HG02970 (cell line): ENCODE measurements at regions not wholly inside any gene's neighbourhood (a gene's known extent, or its start where the extent isn't known, plus 50 kb on each side); places are given as distances from the start of the nearest gene placed in this dataset.

Experiments
- ATAC-seq: cut with Tn5 transposase; IDR thresholded peaks from one replicate; pipeline ENCODE4 v1.9.1; 2021; ENCODE audit warnings: mild to moderate bottlenecking, moderate library complexity, moderate number of reproducible peaks; ENCODE audit not compliant: unreplicated experiment, low FRiP score

DNA sequence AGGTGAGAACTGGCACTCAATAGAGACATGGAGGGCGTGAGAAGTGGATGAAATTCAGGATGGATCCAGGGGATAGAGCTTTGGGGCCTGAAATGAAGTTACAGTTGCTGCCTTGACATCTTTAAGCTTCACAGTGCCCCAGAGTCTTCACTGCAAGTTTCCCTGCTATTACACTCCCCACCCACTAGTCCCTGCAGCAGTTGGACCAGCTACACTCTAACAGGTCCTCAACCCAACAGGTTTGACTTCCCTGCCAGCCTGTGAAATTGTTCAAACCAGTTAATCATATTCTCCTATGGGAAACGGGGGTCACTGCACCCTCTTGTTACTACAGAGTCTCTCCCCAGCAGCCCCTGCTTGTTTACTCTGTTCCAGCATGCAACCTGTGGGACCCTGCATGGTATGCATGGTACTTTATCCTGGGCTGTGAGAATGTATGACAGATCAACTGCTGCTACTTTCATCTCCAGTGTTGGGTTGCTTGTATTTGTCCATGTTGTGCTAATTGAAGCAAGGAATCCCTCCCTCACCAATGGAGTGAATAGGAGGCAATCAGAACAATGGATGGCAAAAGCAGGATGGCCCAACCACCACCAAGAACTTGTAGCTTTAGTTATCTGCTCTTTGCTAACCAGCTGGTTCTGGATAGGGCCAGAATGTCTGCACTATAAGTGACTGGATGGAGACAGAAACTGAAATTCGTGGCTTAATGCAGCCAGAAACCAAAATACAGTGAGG, 314.2 kb downstream of the OLFM4 start:
- ATAC-seq, result no peak

DNA sequence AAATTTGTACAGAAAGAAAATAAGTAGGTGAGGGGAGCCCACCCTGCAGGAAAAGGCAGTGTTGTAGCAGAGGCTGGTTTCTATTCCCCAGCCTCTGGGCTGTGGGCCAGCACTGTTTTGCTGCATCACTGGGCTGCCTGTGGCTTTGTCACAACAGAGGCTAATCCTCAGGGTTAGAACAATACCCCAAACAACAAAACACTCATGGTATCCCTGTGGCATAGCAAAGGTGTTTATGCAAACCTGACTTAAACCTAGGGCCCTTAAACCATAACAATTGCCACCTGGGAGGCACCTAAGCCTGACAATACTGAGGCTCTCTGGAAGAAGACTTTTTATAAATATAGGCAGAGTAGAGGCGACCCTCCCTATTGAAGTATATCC, 314.7 kb downstream of the OLFM4 start:
- no peak for ATAC-seq

DNA sequence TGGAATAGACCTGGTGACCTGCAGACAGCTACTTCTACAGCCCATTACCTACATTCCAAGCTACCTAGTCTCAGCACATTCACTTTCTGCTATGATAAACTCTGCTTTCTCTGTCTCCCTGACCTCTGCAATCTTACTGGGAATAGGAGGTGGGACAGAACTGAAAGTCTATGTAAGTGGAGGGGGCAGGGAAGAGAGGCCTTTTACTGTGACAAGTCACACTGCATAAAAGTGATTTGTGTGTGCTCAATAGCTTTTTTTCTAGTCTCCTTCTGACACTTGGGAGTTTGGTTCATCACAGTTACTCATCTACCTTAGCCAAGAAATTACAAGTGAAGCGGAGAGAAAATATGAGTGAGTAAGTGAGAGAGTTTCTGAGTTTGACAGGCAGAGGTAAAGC, 322.4 kb downstream of the OLFM4 start:
- no peak for ATAC-seq

DNA sequence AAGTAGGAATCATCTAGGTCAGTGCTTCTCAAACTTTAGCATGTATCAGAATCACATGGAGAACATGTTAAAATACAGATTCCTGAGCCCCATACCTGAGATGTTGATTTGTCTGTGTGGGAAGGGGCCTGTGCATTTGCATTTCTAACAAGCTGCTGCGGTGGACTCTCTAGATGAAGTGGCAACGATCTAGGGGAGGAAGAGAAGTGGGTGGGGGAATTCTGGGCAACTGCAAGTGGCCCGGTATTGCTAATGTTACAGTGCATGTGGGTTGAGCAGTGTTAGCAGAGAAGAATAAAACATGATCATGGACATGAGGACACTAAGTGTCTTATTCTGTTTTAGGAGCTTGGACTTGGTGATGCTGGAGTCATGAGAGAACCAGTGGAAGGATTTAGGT, 329.0 kb downstream of the OLFM4 start:
- no peak for ATAC-seq

DNA sequence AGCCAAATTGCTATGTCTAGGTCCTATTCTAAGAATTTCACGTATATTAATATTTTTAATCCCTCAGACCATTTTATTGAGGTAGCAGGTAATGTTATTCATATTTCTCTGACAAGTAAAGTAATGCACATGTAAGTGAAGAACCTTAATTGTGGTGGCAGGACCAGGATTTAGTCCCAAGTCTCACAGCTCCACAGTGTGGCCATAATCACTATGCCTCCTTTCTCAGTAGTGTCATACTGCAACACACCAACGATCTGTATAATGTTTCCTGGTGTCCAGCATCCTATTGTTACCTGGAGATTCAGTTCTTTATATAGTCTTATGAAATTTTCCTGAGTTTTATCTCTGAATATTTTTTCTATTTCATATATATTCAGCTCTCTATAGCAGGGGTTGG, 340.3 kb downstream of the OLFM4 start:
- ATAC-seq, result no peak

DNA sequence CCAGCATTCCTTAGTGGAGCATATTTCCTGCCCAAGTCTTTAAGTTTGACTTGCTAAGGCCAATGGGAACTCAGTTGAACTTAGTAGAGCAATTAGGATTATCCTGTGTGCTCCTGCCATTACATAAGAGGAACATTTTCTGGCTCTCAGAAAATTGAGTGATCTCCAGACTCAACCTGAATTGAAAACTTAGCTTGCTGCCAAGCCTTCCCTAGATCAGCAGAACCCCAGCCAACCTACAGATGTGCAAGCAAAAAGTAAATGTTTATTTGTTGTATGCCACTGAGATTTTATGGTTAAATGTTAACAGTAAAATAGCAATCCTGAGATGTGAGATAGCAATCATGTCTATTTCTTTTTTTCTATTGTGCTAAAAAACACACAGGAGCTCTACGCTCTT, 350.9 kb downstream of the OLFM4 start:
- ATAC-seq, result no peak

DNA sequence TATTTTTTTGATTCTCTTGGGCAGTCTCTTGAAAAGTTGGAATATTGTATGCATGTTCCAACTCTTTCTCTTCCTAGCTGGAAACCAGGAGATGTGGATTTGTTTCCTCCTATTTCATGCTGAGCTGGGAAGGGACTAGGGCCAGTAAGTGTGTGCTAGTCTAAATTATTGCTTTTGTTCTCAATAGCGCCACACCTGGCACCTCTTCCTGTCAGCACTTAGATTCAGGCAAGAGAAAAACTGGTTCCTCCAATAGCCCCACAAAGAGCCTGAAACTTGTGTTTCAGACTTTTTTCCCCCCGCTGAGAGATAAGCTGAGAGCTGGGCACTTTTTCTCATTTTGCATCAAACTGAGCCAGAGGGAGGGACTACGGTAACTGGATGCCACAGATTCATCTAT, 353.4 kb downstream of the OLFM4 start:
- no peak for ATAC-seq

DNA sequence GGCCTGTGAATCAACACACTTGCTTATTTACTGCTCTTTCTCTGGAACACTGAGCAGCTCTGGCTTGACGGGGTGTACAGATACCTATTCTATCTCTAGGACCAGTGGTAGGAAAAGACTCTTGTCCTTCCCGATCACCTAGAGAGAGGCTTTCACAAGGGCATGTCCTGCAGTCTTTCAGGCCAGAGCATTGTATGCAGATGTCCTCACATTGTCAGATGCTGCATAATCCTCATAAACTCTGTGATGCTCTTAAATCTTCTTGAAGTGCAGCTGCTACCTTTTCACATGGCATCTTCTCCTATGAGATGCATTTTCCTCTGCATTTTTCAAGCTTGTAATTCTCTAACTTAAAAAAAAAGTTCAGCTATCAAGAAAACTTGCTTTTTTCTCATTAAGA, 369.4 kb downstream of the OLFM4 start:
- no peak for ATAC-seq

DNA sequence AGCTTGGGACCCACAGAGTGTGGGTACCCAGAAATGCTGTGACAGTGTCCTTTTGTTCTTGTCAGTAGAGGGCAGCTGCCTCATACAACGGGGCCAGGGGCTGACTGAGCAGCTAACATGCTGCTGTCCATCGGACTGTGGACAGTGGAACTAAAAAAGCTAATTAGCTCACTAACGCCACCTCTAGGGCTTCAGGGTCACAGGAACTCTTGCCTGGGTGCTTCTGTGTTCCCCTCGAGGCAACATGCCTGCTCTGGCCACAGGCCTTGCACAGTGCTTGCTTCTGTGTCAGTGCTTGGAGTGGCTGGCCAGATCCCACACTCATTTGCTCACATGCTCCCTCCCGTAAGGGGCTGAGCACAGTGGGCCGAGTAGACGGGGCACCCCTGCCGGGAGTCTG, 377.0 kb downstream of the OLFM4 start:
- ATAC-seq, result no peak

DNA sequence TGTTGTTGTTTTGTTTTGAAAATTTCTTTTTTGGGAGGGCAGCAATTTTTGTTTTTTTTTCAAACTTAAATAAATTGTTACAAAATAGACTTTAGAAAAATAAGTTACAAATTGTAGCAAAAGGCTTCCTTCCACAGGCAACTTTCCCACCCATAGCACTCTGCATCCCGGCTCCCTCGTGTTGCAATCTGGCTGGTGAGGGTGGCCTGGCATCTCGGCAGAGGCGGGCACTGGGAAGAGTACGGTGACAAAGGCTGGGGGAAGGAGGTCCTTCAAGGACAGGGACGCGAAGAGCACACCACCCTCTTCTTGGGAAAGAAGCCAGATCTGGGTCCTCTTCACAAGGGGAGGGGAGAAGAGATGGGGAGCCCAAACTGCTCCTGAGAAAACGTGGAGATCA, 379.7 kb downstream of the OLFM4 start:
- no peak for ATAC-seq

DNA sequence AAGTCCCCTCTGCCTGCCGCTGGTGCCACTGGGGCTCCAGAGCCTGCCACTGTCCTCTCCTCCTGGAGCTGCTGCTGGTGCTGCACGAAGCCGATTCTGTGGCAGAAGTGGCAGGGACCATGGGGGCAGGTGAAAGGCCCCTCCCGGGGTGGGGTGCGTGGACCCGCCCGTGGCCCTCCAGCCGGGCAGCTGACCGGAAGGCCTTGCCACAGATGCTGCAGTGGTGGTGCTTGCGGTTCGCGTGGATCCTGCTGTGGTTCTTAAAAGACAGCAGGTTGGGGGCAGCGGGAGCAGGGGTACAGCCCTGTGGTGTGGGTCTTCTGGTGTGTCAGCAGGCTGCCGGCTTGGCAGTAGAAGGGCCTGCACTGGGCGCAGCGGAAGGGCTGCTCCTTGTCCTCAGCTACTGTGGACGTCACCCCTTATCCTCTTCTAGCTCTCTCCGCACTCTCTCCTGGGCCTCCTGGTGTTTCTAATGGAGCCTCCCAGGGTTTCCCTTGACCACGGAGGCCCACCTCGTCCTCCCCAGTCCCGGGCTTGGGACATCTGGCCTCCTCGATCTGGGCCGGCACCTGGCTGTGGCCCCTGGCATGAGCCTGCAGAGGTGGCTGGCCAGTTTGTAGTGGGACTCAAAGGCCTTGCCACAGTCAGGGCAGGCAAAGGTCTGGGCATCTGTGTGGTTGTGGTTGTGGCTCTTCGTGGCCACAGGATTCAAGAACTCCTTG, 380.4 kb downstream of the OLFM4 start:
- ATAC-seq, result no peak

DNA sequence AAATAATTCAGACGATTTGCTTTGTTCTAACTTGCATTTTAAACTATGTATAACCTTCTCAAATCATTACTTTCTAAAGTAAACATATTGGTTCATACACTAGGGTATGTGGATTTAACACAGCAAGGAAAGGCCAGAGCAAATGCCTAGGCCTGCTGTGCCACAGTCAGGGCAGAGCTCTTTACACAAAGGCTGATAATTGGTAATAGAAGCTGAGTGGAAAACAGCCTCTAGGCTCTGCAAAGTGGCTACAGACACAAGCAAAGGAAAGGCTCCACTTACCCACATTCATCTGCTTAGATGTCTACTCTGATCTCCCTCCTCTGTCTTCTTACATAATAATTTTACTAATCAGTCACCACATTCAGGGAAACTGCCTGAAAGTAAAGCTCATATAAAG, 382.9 kb downstream of the OLFM4 start:
- no peak for ATAC-seq

DNA sequence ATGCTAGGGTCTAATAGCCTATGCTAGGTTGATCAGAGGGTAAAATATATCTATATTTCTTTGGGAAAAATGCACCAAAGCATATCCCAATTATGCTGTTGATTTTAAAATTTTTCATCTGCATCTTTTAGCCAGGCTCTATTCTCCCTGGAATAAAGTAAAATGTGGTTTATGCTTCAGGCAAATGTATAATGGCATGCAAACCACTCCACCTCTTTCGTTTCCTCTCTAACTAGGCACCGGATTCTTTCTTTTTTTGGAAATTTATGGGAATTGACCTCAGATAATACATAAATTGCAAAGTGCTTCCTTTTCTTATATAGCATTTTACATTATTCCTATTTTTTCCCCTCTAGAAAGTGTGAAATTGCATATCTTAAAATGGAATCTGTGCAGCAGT, 386.5 kb downstream of the OLFM4 start:
- ATAC-seq, result no peak

DNA sequence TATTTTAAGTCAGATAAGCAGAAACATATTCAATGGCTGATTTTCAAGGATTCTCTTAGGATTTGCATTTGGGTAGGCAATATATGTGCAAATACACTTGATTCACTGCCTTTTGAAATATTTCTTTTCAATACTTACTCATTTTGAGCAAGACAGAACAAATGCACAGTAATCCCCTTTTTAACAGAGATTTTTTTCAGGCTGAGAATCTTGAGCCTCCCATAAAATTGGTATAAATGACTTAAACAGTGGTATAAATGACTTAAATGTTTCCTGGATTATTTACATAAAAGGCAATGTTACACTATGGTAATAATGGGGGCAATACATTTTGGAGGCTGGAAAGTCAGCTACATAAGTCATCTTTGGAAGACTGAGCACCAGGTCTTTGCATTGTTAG, 389.0 kb downstream of the OLFM4 start:
- ATAC-seq, result no peak

DNA sequence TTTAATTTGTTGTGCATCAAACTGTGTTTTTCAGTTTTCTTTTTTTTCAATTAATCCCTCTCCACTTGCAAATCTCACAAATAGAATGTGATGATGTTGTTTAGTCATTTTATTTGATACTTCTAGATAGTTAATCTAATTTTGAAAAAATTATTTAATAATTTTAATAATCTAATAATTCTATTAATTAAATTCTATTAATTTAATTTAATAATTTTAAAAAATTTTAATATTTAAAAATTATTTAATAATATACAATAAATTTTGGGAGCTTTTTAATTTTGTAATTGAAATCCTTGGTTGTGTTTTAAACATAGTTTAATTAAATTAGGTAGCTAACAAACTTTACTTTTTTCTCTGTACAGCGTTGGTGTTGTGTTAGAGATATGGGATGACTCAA, 393.8 kb downstream of the OLFM4 start:
- no peak for ATAC-seq

DNA sequence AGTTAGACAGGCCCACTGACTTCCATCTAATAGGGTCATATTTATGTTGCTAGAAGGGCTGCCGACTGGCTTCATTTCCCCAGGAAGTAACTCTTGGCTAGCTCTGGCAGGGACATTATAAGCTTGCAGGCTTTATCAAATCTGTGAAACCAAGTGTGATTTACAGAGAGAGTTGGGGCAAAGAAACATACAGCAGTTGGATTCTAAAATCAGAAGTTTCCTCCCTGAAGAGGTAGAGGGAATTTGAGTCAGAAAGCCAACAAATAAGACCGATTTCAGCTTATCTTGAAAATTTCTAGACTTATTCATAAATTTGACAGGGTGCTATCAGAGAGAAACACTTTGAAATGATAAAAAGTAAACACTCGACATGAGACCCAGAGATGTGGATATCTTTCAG, 407.8 kb downstream of the OLFM4 start:
- ATAC-seq, result no peak

DNA sequence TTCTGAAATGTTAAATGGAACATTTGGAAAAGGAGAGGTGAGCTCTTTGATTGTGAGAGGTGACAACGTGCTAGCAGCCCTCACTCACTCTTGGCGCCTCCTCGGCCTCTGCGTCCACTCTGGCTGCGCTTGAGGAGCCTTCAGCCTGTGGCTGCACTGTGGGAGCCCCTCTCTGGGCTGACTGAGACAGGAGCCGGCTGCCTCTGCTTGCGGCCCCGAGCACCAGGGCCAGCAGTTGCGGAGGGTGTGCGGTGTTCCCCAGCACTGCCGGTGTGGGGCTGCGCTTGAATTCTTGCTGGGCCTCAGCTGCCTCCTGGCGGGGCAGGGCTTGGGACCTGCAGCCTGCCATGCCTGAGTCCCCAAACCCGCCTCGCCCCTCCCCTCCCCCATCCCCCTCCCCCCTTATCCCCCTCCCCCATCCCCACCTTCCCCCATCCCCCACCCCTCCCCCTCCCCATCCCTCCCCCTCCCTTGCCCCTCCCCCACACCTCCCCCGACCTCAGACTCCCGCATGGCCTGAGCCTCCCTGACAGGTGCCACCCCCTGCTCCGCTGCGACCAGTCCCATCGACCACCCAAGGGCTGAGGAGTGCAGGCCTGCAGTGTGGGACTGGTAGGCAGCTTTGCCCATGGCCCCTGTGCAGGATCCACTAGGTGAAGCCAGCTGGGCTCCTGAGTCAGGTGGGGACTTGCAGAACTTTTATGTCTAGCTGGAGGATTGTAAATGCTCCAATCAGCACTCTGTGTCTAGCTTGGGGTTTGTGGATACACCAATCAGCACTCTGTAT, 411.0 kb downstream of the OLFM4 start:
- no peak for ATAC-seq

DNA sequence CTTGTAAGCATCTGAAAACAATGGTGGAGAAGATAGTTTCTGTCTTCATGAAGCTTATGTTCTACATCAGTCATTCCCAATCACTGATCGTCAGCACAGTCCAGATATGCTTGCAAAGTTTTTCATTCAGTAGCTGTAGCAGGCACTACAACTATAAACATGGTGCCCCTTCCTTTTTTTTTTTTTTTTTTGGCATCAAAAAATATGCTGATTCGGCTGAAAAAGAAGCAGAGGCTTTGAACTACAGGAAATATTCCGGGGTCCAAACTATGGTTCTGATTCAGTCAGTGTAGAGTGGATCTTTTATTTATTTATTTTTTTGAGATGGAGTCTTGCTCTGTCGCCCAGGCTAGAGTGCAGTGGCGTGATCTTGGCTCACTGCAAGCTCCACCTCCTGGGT, 414.4 kb downstream of the OLFM4 start:
- ATAC-seq, result no peak

DNA sequence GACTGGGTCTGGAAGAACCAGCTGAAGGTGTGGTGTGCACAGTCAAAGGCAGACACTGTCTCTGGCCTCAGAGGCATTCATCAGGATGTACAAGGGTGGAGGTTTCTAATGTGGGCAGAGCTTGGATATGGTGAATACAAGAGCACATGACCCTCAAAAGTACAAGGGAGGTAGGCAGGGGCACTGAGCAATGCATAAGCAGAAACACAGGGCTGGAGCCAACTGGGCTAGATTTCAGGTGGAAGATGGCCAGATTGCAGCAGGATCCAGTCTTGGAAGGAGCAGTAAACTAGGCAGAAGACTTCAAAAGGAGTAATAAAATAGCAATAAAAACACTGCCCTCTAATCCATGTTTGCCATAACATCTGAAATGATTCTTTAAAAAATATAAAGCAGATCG, 417.1 kb downstream of the OLFM4 start:
- no peak for ATAC-seq

DNA sequence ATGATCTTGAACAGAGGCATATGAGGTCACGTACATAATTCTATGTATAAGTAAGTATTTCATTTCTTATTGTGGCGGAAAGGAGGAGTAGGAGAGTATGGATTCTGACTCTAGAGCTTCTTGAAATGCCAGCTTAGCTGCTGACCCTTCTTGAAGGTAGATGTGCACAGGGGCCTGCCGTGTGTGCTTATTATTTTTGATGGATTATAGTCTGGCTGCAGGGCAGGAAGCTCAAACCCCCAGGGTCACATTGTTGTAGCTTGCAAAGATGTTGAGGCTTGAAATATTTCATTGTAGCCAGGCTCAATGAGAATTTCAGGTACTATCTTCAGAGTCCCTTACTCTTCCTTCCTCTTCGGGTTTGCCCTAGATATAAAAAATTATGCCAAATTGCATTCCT, 418.8 kb downstream of the OLFM4 start:
- ATAC-seq, result no peak

DNA sequence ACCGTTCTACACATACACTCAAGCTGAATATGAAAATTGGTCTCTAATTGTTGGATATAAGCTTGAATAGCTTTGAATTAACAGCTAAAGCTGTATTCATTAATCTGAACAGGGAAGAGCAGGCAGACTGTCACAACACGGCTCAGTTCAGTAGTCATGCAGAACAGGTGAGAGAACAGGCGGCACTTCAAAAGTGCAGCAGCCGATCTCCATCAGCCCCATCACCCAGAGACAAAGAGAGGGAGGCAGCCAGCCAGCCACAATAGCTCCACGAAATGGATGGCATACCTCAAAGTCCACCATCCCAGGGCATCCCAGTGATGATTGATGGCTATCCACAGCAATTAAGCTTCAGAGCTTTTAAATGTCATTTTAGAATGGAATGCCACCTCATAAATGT, 419.2 kb downstream of the OLFM4 start:
- no peak for ATAC-seq
